WERI-Rb-1 (cell line): ENCODE measurements at regions not wholly inside any gene's neighbourhood (a gene's known extent, or its start where the extent isn't known, plus 50 kb on each side); places are given as distances from the start of the nearest gene placed in this dataset.

Experiments
- DNase-seq: peaks from one replicate; pipeline ENCODE4 v3.0.0-alpha.2; 2020
- H3K27ac ChIP-seq: fragments of 250-450 bp; sonication (Bioruptor Pico); 2 replicates; pipeline ENCODE4 v1.5.1; 2020; ENCODE audit warnings: mild to moderate bottlenecking, moderate library complexity
- H3K27me3 ChIP-seq: fragments of 250-450 bp; sonication (Bioruptor Pico); 2 replicates; pipeline ENCODE4 v1.5.1; 2021; ENCODE audit warnings: mild to moderate bottlenecking, low read depth, moderate library complexity; ENCODE audit not compliant: insufficient read depth, severe bottlenecking
- H3K36me3 ChIP-seq: fragments of 250-450 bp; sonication (Bioruptor Pico); 2 replicates; pipeline ENCODE4 v1.5.1; 2020; ENCODE audit warnings: mild to moderate bottlenecking, moderate library complexity
- H3K4me3 ChIP-seq: 2 replicates; pipeline ENCODE4 v1.5.1; 2011; ENCODE audit warnings: low read depth, mild to moderate bottlenecking, control low read depth, low read length
- H3K9me3 ChIP-seq: fragments of 250-450 bp; sonication (Bioruptor Pico); 2 replicates; pipeline ENCODE4 v1.5.1; 2021; ENCODE audit warnings: mild to moderate bottlenecking, moderate library complexity; ENCODE audit not compliant: severe bottlenecking
- TF ChIP-seq, protein P1 (sequence below): IDR thresholded peaks from 2 replicates; pipeline ENCODE4 v1.5.1; 2011; ENCODE audit warnings: low read depth, mild to moderate bottlenecking, control low read depth, inconsistent platforms, low read length

DNA sequence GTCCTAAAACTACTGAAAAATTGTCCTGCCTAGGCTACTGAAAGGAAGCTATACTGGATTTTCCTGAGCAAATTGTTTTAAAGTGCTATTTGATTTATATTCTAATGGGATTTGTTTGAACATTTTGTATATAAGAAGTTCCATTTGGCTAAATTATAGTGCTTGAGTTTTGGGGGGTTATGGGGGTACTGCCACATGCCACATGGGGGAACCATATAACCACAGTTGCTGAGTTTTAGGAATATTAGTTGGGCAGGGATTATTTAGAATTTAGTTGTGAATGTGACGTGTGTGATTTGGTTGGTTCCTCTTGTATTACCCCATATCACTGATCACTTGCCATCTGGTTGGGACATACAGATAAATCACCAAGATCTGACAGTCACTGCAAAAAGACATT, 224.5 kb upstream of the TAPT1 start:
- Histone ChIP-seq H3K27me3 (peaks cover 29% of the 10 kb centered on the region), H3K27ac (no peak overlapping the region), H3K9me3 (no peaks in the 10 kb centered on the region), H3K36me3 (no peaks in the 10 kb centered on the region), H3K4me3 (no peak overlapping the region)
- DNase-seq, result no peak
- TF ChIP-seq, protein P1, sequence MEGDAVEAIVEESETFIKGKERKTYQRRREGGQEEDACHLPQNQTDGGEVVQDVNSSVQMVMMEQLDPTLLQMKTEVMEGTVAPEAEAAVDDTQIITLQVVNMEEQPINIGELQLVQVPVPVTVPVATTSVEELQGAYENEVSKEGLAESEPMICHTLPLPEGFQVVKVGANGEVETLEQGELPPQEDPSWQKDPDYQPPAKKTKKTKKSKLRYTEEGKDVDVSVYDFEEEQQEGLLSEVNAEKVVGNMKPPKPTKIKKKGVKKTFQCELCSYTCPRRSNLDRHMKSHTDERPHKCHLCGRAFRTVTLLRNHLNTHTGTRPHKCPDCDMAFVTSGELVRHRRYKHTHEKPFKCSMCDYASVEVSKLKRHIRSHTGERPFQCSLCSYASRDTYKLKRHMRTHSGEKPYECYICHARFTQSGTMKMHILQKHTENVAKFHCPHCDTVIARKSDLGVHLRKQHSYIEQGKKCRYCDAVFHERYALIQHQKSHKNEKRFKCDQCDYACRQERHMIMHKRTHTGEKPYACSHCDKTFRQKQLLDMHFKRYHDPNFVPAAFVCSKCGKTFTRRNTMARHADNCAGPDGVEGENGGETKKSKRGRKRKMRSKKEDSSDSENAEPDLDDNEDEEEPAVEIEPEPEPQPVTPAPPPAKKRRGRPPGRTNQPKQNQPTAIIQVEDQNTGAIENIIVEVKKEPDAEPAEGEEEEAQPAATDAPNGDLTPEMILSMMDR, result 0 out of 2 replicates have a peak, but pooled peaks have one; percentile 6

DNA sequence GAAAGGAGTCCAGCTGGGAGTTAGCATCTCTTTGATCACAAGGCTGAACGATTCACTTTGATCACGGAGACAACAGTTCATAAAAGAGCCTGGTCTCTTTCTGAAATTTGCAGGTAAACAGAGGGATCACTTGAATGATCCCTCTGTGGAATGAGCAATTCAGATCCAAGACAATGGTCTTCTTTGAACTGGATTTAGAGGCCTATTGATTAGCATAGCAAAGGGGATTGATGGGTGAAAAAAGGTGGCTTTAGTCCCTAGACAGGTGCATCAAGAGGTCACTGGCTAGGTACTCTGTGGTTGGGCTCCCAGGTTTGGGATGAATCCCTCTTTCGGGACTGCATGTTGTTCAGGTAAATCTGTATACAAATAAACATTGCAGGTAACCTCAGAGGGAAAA, 223.8 kb upstream of the TAPT1 start:
- Histone ChIP-seq H3K27ac (no peak overlapping the region), H3K9me3 (no peaks in the 10 kb centered on the region), H3K36me3 (no peaks in the 10 kb centered on the region), H3K4me3 (no peak overlapping the region), H3K27me3 (peaks cover 31% of the 10 kb centered on the region)
- DNase-seq, result no peak
- TF ChIP-seq, protein P1, result no peak

DNA sequence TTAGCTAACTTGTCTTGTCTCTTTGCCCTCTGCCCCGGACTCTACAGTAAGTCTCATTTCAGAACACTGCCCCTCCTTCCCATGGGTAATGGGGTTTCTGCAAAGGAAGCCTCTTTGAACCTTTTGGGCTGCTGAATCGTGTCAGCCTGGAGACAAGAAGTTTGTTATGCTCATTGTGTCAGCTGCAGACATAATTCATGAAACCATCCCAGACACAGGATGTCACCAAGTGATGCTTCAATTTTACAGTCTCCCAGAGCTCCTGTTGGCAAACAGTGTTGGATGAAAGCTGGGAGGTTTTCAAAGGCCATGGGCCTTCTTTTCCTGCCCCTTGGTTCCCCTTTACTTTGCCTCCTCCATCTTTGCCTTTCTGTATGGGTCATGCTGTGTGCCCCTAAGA, 223.1 kb upstream of the TAPT1 start:
- DNase-seq, result no peak
- Histone ChIP-seq H3K27me3 (peaks cover 35% of the 10 kb centered on the region), H3K9me3 (no peaks in the 10 kb centered on the region), H3K4me3 (no peak overlapping the region), H3K27ac (no peak overlapping the region), H3K36me3 (no peaks in the 10 kb centered on the region)
- TF ChIP-seq, protein P1, result no peak

DNA sequence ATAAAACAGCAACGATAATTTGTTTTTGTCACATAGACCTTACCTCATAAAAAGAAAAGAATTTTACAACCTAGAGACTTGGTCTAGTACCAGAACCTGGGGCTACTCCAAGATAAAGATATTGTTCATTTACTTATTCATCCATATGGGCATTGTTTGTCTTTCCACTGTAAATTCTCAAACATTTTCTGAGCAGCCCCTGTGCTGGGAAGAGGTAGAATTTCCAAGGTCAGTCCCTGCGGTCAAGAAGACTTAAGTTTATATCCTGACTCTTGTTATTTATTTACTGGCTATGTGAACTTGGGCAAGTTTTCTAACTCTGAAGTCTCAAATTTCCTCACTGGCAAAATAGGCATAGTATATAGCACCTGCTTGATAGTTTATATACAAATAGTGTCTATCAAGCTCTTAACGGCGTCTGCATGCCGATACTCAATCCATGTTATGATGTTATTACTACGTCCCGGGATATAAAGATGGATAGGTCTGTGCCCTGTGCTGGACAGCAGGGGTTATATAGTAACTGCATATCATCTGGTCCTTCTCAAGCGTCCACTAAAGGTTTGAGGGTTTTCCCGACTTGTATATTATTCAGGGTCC, 222.1 kb upstream of the TAPT1 start:
- H3K4me3 ChIP-seq, result no peak overlapping the region
- no peak for DNase-seq
- TF ChIP-seq, protein P1, result no peak
- H3K9me3 ChIP-seq, result no peaks in the 10 kb centered on the region
- no peak overlapping the region for H3K27ac ChIP-seq
- peaks cover 34% of the 10 kb centered on the region for H3K27me3 ChIP-seq
- H3K36me3 ChIP-seq, result no peaks in the 10 kb centered on the region

DNA sequence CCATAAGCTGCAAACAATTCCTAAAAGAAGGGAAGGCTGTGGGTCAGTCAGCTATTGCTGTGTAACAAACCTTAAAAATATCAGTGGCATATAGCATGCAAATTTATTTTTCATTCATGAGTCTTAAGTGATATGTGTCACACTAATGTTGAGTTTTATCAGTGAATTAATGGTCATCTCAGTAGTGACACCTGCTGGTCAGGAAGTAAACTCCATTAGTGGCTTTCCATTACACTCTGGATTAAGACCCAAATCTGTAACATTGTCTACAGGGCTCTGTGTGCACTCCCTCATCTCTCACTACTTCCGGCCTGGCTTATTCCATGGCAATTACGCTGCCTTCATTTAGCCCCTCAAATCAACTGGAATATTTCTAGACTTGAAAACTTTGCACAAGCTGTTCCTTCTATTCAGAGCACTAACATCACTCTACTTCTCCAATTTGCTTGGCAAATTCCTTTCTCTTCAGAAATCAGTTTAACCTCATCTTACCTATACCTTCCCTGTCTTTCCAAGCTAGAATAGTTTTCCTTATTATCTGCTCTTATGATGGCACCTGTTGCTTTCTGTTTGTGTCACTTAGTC, 217.3 kb upstream of the TAPT1 start:
- no peak for DNase-seq
- H3K36me3 ChIP-seq, result no peaks in the 10 kb centered on the region
- peaks cover 16% of the 10 kb centered on the region for H3K27me3 ChIP-seq
- H3K9me3 ChIP-seq, result no peaks in the 10 kb centered on the region
- no peak overlapping the region for H3K4me3 ChIP-seq
- H3K27ac ChIP-seq, result no peak overlapping the region
- TF ChIP-seq, protein P1, result peak; percentile 73

DNA sequence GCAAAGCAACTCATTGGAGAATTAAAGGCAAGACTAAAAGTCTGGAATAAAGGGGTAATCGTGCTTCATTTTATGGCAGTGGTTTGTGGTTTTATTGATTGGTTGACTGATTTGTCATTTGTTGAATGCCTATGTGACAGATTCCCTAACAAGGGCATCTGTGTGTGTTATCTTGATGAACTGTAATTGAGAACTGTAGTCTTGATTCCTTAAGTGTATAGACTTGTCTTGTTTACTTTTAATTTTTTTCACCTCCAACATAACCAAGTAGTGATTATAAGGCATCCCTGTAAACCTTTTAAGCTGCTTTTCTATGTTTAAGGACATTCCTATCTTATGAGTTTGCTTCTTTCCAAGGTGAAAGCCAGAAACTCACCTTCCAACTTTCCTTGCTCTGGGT, 216.0 kb upstream of the TAPT1 start:
- Histone ChIP-seq H3K4me3 (no peak overlapping the region), H3K9me3 (peaks cover 2% of the 10 kb centered on the region), H3K27me3 (peaks cover 11% of the 10 kb centered on the region), H3K27ac (no peak overlapping the region), H3K36me3 (no peaks in the 10 kb centered on the region)
- TF ChIP-seq, protein P1, result no peak
- DNase-seq, result no peak
